GM10266 (cell line): ENCODE measurements at regions not wholly inside any gene's neighbourhood (a gene's known extent, or its start where the extent isn't known, plus 50 kb on each side); places are given as distances from the start of the nearest gene placed in this dataset.

Source experiments
- DNase-seq: peaks from one replicate; pipeline ENCODE4 v3.0.0; 2012; ENCODE audit errors: extremely low spot score
- CTCF ChIP-seq: IDR thresholded peaks from 2 replicates; pipeline ENCODE4 v1.5.1; 2012; ENCODE audit warnings: mild to moderate bottlenecking, low read depth; ENCODE audit not compliant: control insufficient read depth, insufficient read depth; ENCODE audit errors: missing control alignments

GRCh38 chr4:122973465-122973864, 51.1 kb upstream of the NUDT6 start:
- no peak for TF ChIP-seq CTCF
- DNase-seq, result no peak

DNA sequence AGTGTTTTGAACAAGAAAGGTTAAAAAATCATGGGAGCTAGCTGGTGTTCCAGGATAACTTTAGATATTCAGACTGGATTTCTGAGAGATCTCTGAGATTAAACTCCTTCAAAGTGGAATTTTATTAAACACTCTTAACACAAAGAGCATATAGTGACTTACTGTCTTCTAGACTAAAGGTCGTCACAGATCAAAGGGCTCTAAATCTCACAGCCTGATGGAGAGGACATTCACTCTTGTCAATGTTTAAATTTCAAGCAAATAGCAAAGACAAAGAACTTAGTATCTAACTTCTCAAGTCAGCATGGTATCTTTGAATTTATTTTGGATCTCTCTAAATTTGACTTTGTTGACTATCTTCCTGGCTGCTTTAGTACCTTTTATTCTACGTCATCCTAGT, 53.7 kb upstream of the NUDT6 start:
- no peak for TF ChIP-seq CTCF
- DNase-seq, result no peak

- TF ChIP-seq CTCF, result no peak
- DNase-seq, result no peak
Observed at GRCh38 chr4:122977103-122977502, 54.7 kb upstream of the NUDT6 start.

DNA sequence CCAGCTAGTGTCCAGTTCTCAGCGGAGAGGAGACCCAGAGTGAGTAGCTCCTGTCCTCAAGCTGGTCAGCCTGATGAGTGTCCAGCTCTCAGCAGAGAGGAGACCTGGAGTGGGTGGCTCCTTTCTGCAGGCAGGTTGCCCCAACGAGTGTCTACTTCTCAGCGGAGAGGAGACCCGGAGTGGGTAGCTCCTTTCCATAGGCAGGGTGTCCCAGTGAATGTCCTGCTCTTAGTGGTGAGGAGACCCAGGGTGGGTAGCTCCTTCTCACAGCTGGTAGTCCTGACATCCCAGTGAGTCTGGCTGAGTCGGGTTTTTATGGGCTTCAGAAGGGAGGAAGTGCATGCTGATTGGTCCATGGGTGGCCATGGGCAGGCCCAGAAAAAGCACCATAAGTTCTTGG, 55.7 kb upstream of the NUDT6 start:
- DNase-seq, result no peak
- TF ChIP-seq CTCF, result no peak

DNA sequence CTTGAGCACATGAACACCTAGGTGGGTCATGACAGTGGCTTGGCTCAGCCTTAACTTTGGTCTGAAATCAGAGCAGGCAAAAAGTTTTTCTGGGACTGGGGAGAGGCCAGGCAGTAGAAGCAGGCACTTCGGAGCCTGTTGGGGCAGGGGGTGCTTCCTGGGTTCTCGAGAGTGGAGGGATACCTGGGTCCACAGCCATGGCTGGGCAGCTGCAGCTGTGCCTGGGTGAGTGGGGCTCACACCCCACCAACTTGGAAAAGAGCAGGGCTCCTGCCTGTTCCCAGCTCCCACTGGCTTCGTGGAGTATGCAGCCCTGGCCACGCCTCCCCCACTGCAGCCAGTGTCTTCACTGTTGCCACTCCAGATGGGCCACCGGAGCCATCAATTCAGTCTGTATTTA, 56.4 kb upstream of the NUDT6 start:
- TF ChIP-seq CTCF, result no peak
- DNase-seq, result no peak

DNA sequence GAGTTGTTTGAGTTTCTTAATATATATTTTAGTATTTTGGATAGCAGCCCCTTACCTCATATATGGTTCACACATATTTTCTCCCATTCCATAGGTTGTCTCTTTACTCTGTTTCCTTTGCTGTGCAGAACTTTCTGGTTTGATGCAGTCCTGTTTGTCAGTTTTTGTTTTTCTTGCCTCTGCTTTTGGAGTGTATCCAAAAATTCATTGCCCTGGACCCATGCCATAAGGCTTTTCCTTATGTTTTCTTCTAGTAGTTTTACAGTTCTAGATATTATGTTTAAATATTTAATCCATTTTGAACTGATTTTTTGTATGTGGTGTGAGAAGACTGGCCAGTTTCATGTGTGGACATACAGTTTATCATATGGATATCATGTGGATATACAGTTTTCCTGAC, 58.5 kb upstream of the NUDT6 start:
- no peak for DNase-seq
- TF ChIP-seq CTCF, result no peak

- DNase-seq, result no peak
- TF ChIP-seq CTCF, result no peak
Observed at GRCh38 chr4:122988696-122989095, 66.3 kb upstream of the NUDT6 start.
